ENCODE measurements at regions not wholly inside any gene's neighbourhood (a gene's known extent, or its start where the extent isn't known, plus 50 kb on each side); places are given as distances from the start of the nearest gene placed in this dataset.

- BruUV-seq (replicated peaks) = no TSS peak
- peaks cover 30% of the 10 kb centered on the region for H3K4me1 ChIP-seq (ENCODE audit: insufficient read depth, low read length)
- H3K9ac ChIP-seq (ENCODE audit: low read length) = no peak overlapping the region
- H4K20me1 ChIP-seq (ENCODE audit: low read length) = no peaks in the 10 kb centered on the region
- no peaks in the 10 kb centered on the region for H3K27me3 ChIP-seq (ENCODE audit: low read length)
- H3K36me3 ChIP-seq (ENCODE audit: low read depth, low read length) = no peaks in the 10 kb centered on the region
- TF ChIP-seq EZH2 (IDR thresholded peaks at IDR 0.05; ENCODE audit: low read length, unreplicated experiment) = no peak
- TF ChIP-seq CTCF (conservative IDR thresholded peaks at IDR 0.05; ENCODE audit: low read depth, low read length) = no peak
- TF ChIP-seq EZH2phosphoT487 (IDR thresholded peaks at IDR 0.05; ENCODE audit: borderline replicate concordance, low read length) = no peak
- H2AFZ ChIP-seq (ENCODE audit: low read length) = no peak overlapping the region
- H3K4me3 ChIP-seq (ENCODE audit: low read length) = no peak overlapping the region
- H3F3A ChIP-seq (ENCODE audit: low read length, unreplicated experiment) = no peaks in the 10 kb centered on the region
- H3K79me2 ChIP-seq (ENCODE audit: low read length) = no peaks in the 10 kb centered on the region
- H3K9me3 ChIP-seq (ENCODE audit: low read length) = no peaks in the 10 kb centered on the region
- intact Hi-C loops (cut with micrococcal nuclease) = loop anchor here (10.0 kb wide), 1 partner anchor 234 kb away; no protein-coding TSS in a partner anchor
- ChIA-PET POLR2A (ENCODE audit: unreplicated experiment) (no interaction called here), CTCF (no interaction called here)
- DNase-seq (no peak), ATAC-seq (no peak)
- H3K27ac ChIP-seq (ENCODE audit: low read length) = no peak overlapping the region
- H3K4me2 ChIP-seq (ENCODE audit: low read length) = no peak overlapping the region
- H3K9me2 ChIP-seq (replicated peaks; ENCODE audit: low read length) = no peaks in the 10 kb centered on the region
Observed at GRCh38 chr13:106140476-106140875, 395.0 kb downstream of the EFNB2 start.

- H3K9me3 ChIP-seq (ENCODE audit: low read length) = no peaks in the 10 kb centered on the region
- H3K36me3 ChIP-seq (ENCODE audit: low read depth, low read length) = no peaks in the 10 kb centered on the region
- no peak overlapping the region for H3K9ac ChIP-seq (ENCODE audit: low read length)
- H3K4me3 ChIP-seq (ENCODE audit: low read length) = no peak overlapping the region
- ATAC-seq (no peak), DNase-seq (no peak)
- no peak overlapping the region for H3K27ac ChIP-seq (ENCODE audit: low read length)
- no peaks in the 10 kb centered on the region for H3K27me3 ChIP-seq (ENCODE audit: low read length)
- H3K79me2 ChIP-seq (ENCODE audit: low read length) = no peaks in the 10 kb centered on the region
- BruUV-seq (replicated peaks) = no TSS peak
- POLR2A ChIA-PET (ENCODE audit: unreplicated experiment) = no interaction called here
- no peaks in the 10 kb centered on the region for H4K20me1 ChIP-seq (ENCODE audit: low read length)
- TF ChIP-seq EZH2phosphoT487 (IDR thresholded peaks at IDR 0.05; ENCODE audit: borderline replicate concordance, low read length) (no peak), EZH2 (IDR thresholded peaks at IDR 0.05; ENCODE audit: low read length, unreplicated experiment) (no peak)
- CTCF ChIA-PET = no interaction called here
- intact Hi-C loops (cut with micrococcal nuclease) = loop anchor here (10.0 kb wide), 2 partner anchors 95 to 235 kb away; no protein-coding TSS in a partner anchor
- no peak overlapping the region for H2AFZ ChIP-seq (ENCODE audit: low read length)
- no peaks in the 10 kb centered on the region for H3K9me2 ChIP-seq (replicated peaks; ENCODE audit: low read length)
- no peak overlapping the region for H3K4me2 ChIP-seq (ENCODE audit: low read length)
- H3K4me1 ChIP-seq (ENCODE audit: insufficient read depth, low read length) = peaks cover 25% of the 10 kb centered on the region
- H3F3A ChIP-seq (ENCODE audit: low read length, unreplicated experiment) = no peaks in the 10 kb centered on the region
Observed at GRCh38 chr13:106139942-106140341, 395.5 kb downstream of the EFNB2 start.

GRCh38 chr13:106139377-106139776 lies 396.1 kb downstream of the EFNB2 start:
- CTCF ChIA-PET = no interaction called here
- no peak for TF ChIP-seq EZH2 (IDR thresholded peaks at IDR 0.05; ENCODE audit: low read length, unreplicated experiment)
- no peak for TF ChIP-seq EZH2phosphoT487 (IDR thresholded peaks at IDR 0.05; ENCODE audit: borderline replicate concordance, low read length)
- TF ChIP-seq CTCF (conservative IDR thresholded peaks at IDR 0.05; ENCODE audit: low read depth, low read length) = no peak
- no peaks in the 10 kb centered on the region for H3K9me3 ChIP-seq (ENCODE audit: low read length)
- no peak overlapping the region for H3K27ac ChIP-seq (ENCODE audit: low read length)
- intact Hi-C loops (cut with micrococcal nuclease) = loop anchor here (10.0 kb wide), 1 partner anchor 95 kb away; no protein-coding TSS in a partner anchor
- POLR2A ChIA-PET (ENCODE audit: unreplicated experiment) = no interaction called here
- BruUV-seq (replicated peaks) = no TSS peak
- DNase-seq (no peak), ATAC-seq (no peak)
- H3K27me3 ChIP-seq (ENCODE audit: low read length) = no peaks in the 10 kb centered on the region
- no peaks in the 10 kb centered on the region for H3F3A ChIP-seq (ENCODE audit: low read length, unreplicated experiment)
- H3K79me2 ChIP-seq (ENCODE audit: low read length) = no peaks in the 10 kb centered on the region
- H3K9ac ChIP-seq (ENCODE audit: low read length) = no peak overlapping the region
- H3K4me2 ChIP-seq (ENCODE audit: low read length) = no peak overlapping the region
- H2AFZ ChIP-seq (ENCODE audit: low read length) = no peak overlapping the region
- no peaks in the 10 kb centered on the region for H3K9me2 ChIP-seq (replicated peaks; ENCODE audit: low read length)
- no peak overlapping the region for H3K4me3 ChIP-seq (ENCODE audit: low read length)
- H3K36me3 ChIP-seq (ENCODE audit: low read depth, low read length) = no peaks in the 10 kb centered on the region
- peaks cover 19% of the 10 kb centered on the region for H3K4me1 ChIP-seq (ENCODE audit: insufficient read depth, low read length)
- H4K20me1 ChIP-seq (ENCODE audit: low read length) = no peaks in the 10 kb centered on the region
